GM13977 (cell line): ENCODE measurements at regions not wholly inside any gene's neighbourhood (a gene's known extent, or its start where the extent isn't known, plus 50 kb on each side); places are given as distances from the start of the nearest gene placed in this dataset.

Experiments
- DNase-seq: peaks from one replicate; pipeline ENCODE4 v3.0.0; 2012; ENCODE audit warnings: low spot score
- in situ Hi-C: fragments of 300-500 bp; cut with MboI; formaldehyde crosslinking; loops from one replicate; pipeline ENCODE4 v1.12.0; 2022; ENCODE audit warnings: low sequenced_read_pairs, low pct_unique_long_range_greater_than_20kb, mixed read lengths, inconsistent platforms; ENCODE audit not compliant: unreplicated experiment
- TF ChIP-seq, protein P1 (sequence below): IDR thresholded peaks from 2 replicates; pipeline ENCODE4 v1.5.1; 2012; ENCODE audit warnings: mild to moderate bottlenecking, control low read depth; ENCODE audit not compliant: insufficient read depth; ENCODE audit errors: extremely low read depth, missing control alignments

DNA sequence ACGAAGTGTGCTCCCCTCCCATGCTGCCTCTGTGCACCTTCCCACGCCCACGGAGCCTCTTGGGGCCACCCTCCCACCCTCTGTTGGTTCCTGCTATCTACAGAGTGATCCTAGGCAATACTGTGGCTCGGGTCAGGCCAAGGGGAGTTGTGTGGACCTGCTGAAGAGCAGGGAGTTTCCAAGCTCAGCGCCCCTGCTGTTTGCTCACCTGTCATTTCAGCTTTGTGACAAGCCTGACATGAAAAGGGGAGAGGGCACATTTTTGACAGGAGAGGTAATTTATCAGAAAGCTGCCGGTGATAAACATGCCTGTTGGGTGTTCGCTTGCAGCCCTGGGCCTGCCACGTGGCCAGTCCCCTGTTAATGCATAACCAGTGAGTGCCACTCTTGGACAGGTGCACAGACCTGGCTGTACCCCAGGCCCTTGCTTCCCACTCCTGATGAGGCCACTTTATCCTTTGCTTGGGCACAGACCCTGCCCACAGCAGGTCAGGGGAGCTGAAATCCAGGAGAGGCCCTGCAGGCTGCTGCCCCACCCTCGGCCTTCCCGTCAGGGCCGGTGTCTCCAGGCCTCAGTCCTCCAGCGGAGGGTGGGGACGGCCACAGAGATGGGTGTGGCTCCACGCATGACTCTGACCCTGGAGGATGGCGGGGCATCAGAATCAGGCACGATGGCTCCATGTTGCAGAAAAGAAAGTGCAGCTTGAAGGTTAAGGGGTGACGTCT, 201.5 kb upstream of the GPR12 start:
- in situ Hi-C loops = no loop called here
- TF ChIP-seq, protein P1, sequence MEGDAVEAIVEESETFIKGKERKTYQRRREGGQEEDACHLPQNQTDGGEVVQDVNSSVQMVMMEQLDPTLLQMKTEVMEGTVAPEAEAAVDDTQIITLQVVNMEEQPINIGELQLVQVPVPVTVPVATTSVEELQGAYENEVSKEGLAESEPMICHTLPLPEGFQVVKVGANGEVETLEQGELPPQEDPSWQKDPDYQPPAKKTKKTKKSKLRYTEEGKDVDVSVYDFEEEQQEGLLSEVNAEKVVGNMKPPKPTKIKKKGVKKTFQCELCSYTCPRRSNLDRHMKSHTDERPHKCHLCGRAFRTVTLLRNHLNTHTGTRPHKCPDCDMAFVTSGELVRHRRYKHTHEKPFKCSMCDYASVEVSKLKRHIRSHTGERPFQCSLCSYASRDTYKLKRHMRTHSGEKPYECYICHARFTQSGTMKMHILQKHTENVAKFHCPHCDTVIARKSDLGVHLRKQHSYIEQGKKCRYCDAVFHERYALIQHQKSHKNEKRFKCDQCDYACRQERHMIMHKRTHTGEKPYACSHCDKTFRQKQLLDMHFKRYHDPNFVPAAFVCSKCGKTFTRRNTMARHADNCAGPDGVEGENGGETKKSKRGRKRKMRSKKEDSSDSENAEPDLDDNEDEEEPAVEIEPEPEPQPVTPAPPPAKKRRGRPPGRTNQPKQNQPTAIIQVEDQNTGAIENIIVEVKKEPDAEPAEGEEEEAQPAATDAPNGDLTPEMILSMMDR = no peak
- DNase-seq = no peak

DNA sequence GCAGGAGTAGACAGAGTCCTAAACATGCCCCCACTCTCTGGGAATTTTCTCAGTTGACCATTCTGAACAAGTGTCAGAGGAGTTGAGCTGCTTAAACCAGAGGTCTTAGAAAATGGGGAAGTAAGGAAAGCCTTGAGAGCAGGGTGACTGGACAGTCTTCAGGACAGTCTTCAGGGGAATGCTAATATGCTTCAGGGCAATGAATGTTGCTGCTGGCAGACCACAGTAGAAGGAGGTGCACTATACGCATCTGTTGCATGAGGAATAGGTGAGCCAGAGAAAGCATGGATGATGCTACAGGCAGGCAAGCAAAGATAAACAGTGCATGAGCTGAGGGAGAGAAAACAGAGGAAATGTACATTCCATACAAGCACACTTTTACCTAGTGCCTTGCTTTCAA, 196.6 kb upstream of the GPR12 start:
- in situ Hi-C loops = no loop called here
- TF ChIP-seq, protein P1 = no peak
- DNase-seq = no peak

- no peak for DNase-seq
- in situ Hi-C loops = no loop called here
- TF ChIP-seq, protein P1 = no peak
Measured at GRCh38 chr13:26956522-26957142, 196.0 kb upstream of the GPR12 start.

DNA sequence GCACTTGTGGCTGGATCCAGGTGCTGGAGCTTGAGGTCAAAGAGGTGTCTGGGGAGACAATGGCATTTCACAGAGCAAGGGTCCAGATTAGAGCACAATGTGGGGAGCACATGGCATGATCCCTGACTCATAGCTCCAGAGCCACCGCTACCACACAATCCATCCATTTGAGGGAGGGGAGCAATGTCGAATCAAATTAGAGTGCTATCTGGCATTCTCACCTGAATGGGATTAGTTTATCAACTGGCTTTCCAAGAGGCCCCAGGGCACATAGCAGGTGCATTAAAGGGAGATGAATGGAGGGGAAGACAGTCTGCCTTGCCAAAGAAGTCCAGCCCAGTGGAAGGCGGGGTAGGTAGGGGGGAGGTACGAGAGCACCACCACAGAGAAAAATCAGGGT, 194.4 kb upstream of the GPR12 start:
- TF ChIP-seq, protein P1 = no peak
- in situ Hi-C loops = no loop called here
- DNase-seq = no peak

- in situ Hi-C loops = no loop called here
- DNase-seq = no peak
- TF ChIP-seq, protein P1 = no peak
Measured at GRCh38 chr13:26953291-26953690, 192.7 kb upstream of the GPR12 start.

DNA sequence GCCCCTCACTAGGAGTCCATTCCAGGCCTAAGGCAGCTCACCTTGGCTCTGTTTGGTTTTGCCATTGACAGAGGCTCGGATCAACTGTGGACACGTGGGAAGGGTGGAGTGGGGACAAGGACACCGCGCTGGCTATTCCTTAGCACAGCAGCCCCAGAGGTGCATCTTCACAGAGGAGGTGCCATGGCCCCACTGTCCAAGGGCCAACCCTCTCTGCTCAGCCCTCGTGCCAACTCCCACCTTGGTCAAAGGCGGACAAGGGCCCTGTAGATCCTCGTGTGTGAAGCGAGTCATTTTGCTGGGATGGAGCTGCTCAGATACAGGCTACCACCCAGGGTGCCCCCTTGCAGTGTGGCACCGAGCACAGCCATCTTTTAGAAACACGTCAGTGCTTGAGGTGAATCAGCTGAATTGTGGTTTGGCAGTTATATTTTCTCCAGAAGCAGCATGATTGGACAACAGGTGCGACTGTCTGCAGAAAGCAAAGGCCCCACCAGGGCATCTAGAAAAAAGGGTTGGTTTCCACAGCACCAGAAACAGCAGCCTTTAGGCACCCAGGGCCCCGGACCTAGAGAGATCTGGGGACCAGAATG, 192.1 kb upstream of the GPR12 start:
- TF ChIP-seq, protein P1 = no peak
- in situ Hi-C loops = no loop called here
- no peak for DNase-seq
